GM23338 (cell line): ENCODE measurements at regions not wholly inside any gene's neighbourhood (a gene's known extent, or its start where the extent isn't known, plus 50 kb on each side); places are given as distances from the start of the nearest gene placed in this dataset.

Experiments used
- ATAC-seq: fragments of 200-7000 bp; cut with Tn5 transposase; 3 replicates; pipeline ENCODE4 v1.9.1; 2020
- DNase-seq: peaks from one replicate; pipeline ENCODE4 v3.0.0-alpha.2; 2015; ENCODE audit warnings: low spot score
- H2AFZ ChIP-seq: fragments of 200-600 bp; sonication (generic); 2 replicates; pipeline ENCODE4 v1.8.0; 2016; ENCODE audit warnings: antibody characterized with exemption, mild to moderate bottlenecking, moderate library complexity
- H3F3A ChIP-seq: fragments of 200-600 bp; sonication (generic); replicated peaks from 2 replicates; pipeline ENCODE4 v1.8.0; 2017; ENCODE audit warnings: antibody characterized with exemption, mixed run types, low read depth
- H3K27ac ChIP-seq: fragments of 200-600 bp; sonication (generic); 2 replicates; pipeline ENCODE4 v1.6.1; 2016; ENCODE audit warnings: low read depth
- H3K27me3 ChIP-seq: fragments of 200-600 bp; sonication (generic); 2 replicates; pipeline ENCODE4 v1.8.0; 2016; ENCODE audit warnings: mild to moderate bottlenecking, mixed run types, moderate library complexity; ENCODE audit not compliant: insufficient read depth
- H3K36me3 ChIP-seq: fragments of 200-600 bp; sonication (generic); 2 replicates; pipeline ENCODE4 v1.8.0; 2016; ENCODE audit warnings: mild to moderate bottlenecking; ENCODE audit not compliant: insufficient read depth
- H3K4me1 ChIP-seq: fragments of 200-600 bp; sonication (generic); 2 replicates; pipeline ENCODE4 v1.8.0; 2016; ENCODE audit warnings: mild to moderate bottlenecking, moderate library complexity; ENCODE audit not compliant: insufficient read depth
- H3K4me2 ChIP-seq: fragments of 200-600 bp; sonication (generic); 2 replicates; pipeline ENCODE4 v1.7.1; 2017; ENCODE audit warnings: mixed run types
- H3K4me3 ChIP-seq: fragments of 200-600 bp; sonication (generic); 2 replicates; pipeline ENCODE4 v1.6.1; 2016; ENCODE audit warnings: mixed run types
- H3K79me2 ChIP-seq: fragments of 200-600 bp; sonication (generic); replicated peaks from 2 replicates; pipeline ENCODE4 v1.8.0; 2017; ENCODE audit warnings: mild to moderate bottlenecking; ENCODE audit not compliant: insufficient read depth
- H3K9me2 ChIP-seq: fragments of 200-600 bp; sonication (generic); 2 replicates; pipeline ENCODE4 v1.8.0; 2017; ENCODE audit not compliant: insufficient read depth
- H4K20me1 ChIP-seq: fragments of 200-600 bp; sonication (generic); replicated peaks from 2 replicates; pipeline ENCODE4 v1.8.0; 2017; ENCODE audit warnings: mild to moderate bottlenecking; ENCODE audit not compliant: insufficient read depth
- H3K27ac Mint-ChIP-seq: 2 replicates; pipeline ENCODE4 v1.8.0; 2020; ENCODE audit warnings: inconsistent platforms, mild to moderate bottlenecking, moderate library complexity, mixed read lengths
- H3K27me3 Mint-ChIP-seq: 3 replicates; pipeline ENCODE4 v1.8.0; 2022; ENCODE audit warnings: low read depth, mild to moderate bottlenecking, moderate library complexity, mixed read lengths, inconsistent platforms; ENCODE audit not compliant: insufficient read depth, poor library complexity
- H3K36me3 Mint-ChIP-seq: 3 replicates; pipeline ENCODE4 v1.8.0; 2021; ENCODE audit warnings: low read depth, mild to moderate bottlenecking, inconsistent platforms, moderate library complexity, mixed read lengths
- H3K4me1 Mint-ChIP-seq: 3 replicates; pipeline ENCODE4 v1.8.0; 2020; ENCODE audit warnings: mild to moderate bottlenecking, inconsistent platforms, mixed read lengths
- H3K4me3 Mint-ChIP-seq: 3 replicates; pipeline ENCODE4 v1.8.0; 2021; ENCODE audit warnings: moderate library complexity, mild to moderate bottlenecking, inconsistent platforms, mixed read lengths
- H3K9me3 Mint-ChIP-seq: 3 replicates; pipeline ENCODE4 v1.8.0; 2020; ENCODE audit warnings: moderate library complexity, mild to moderate bottlenecking, inconsistent platforms, mixed read lengths
- EZH2 ChIP-seq: fragments of 200-600 bp; sonication (generic); IDR thresholded peaks from one replicate; pipeline ENCODE4 v1.8.0; 2017; ENCODE audit warnings: antibody characterized with exemption, mild to moderate bottlenecking, low read depth; ENCODE audit not compliant: unreplicated experiment
- EZH2phosphoT487 ChIP-seq: fragments of 200-600 bp; sonication (generic); IDR thresholded peaks from one replicate; pipeline ENCODE4 v1.8.1; 2018; ENCODE audit warnings: antibody characterized with exemption; ENCODE audit not compliant: unreplicated experiment
- JUNB ChIP-seq: IDR thresholded peaks from one replicate; pipeline ENCODE4 v1.6.1; 2016; ENCODE audit warnings: antibody characterized with exemption; ENCODE audit not compliant: unreplicated experiment
- NANOG ChIP-seq: IDR thresholded peaks from 2 replicates; pipeline ENCODE4 v1.6.1; 2016; ENCODE audit warnings: antibody characterized with exemption, borderline replicate concordance
- POLR2AphosphoS5 ChIP-seq: IDR thresholded peaks from 2 replicates; pipeline ENCODE4 v1.6.1; 2016; ENCODE audit warnings: antibody characterized with exemption, low read depth
- REST ChIP-seq: IDR thresholded peaks from one replicate; pipeline ENCODE4 v1.6.1; 2018; ENCODE audit warnings: antibody characterized with exemption; ENCODE audit not compliant: unreplicated experiment
- STAT1 ChIP-seq: IDR thresholded peaks from one replicate; pipeline ENCODE4 v1.6.1; 2016; ENCODE audit warnings: antibody characterized with exemption; ENCODE audit not compliant: unreplicated experiment
- ZNF114 ChIP-seq: fragments of 250-450 bp; sonication (Bioruptor Pico); IDR thresholded peaks from 2 replicates; pipeline ENCODE4 v1.5.0; 2020; ENCODE audit warnings: mild to moderate bottlenecking, moderate library complexity
- ZNF331 ChIP-seq: fragments of 250-450 bp; sonication (Bioruptor Pico); IDR thresholded peaks from 2 replicates; pipeline ENCODE4 v1.5.0; 2020; ENCODE audit warnings: low read depth, mild to moderate bottlenecking, moderate library complexity
- TF ChIP-seq, protein P1 (sequence below): fragments of 250-450 bp; sonication (Bioruptor Pico); IDR thresholded peaks from 2 replicates; pipeline ENCODE4 v1.5.0; 2020; ENCODE audit warnings: mild to moderate bottlenecking, moderate library complexity
- TF ChIP-seq, protein P2 (sequence below), 2 experiments: fragments of 200-600 bp in 1 of 2; sonication (generic) in 1 of 2; conservative IDR thresholded peaks; 2 replicates each; pipeline versions ENCODE4 v1.5.1 to v1.6.1; 2016 to 2017; ENCODE audit warnings: antibody characterized with exemption in 2 of 2, low read depth in 2 of 2, mild to moderate bottlenecking in 2 of 2, moderate library complexity in 1 of 2

GRCh38 chr14:98371141-98371540 is 900.9 kb downstream of the BCL11B start (continued):
- TF ChIP-seq, protein P1, sequence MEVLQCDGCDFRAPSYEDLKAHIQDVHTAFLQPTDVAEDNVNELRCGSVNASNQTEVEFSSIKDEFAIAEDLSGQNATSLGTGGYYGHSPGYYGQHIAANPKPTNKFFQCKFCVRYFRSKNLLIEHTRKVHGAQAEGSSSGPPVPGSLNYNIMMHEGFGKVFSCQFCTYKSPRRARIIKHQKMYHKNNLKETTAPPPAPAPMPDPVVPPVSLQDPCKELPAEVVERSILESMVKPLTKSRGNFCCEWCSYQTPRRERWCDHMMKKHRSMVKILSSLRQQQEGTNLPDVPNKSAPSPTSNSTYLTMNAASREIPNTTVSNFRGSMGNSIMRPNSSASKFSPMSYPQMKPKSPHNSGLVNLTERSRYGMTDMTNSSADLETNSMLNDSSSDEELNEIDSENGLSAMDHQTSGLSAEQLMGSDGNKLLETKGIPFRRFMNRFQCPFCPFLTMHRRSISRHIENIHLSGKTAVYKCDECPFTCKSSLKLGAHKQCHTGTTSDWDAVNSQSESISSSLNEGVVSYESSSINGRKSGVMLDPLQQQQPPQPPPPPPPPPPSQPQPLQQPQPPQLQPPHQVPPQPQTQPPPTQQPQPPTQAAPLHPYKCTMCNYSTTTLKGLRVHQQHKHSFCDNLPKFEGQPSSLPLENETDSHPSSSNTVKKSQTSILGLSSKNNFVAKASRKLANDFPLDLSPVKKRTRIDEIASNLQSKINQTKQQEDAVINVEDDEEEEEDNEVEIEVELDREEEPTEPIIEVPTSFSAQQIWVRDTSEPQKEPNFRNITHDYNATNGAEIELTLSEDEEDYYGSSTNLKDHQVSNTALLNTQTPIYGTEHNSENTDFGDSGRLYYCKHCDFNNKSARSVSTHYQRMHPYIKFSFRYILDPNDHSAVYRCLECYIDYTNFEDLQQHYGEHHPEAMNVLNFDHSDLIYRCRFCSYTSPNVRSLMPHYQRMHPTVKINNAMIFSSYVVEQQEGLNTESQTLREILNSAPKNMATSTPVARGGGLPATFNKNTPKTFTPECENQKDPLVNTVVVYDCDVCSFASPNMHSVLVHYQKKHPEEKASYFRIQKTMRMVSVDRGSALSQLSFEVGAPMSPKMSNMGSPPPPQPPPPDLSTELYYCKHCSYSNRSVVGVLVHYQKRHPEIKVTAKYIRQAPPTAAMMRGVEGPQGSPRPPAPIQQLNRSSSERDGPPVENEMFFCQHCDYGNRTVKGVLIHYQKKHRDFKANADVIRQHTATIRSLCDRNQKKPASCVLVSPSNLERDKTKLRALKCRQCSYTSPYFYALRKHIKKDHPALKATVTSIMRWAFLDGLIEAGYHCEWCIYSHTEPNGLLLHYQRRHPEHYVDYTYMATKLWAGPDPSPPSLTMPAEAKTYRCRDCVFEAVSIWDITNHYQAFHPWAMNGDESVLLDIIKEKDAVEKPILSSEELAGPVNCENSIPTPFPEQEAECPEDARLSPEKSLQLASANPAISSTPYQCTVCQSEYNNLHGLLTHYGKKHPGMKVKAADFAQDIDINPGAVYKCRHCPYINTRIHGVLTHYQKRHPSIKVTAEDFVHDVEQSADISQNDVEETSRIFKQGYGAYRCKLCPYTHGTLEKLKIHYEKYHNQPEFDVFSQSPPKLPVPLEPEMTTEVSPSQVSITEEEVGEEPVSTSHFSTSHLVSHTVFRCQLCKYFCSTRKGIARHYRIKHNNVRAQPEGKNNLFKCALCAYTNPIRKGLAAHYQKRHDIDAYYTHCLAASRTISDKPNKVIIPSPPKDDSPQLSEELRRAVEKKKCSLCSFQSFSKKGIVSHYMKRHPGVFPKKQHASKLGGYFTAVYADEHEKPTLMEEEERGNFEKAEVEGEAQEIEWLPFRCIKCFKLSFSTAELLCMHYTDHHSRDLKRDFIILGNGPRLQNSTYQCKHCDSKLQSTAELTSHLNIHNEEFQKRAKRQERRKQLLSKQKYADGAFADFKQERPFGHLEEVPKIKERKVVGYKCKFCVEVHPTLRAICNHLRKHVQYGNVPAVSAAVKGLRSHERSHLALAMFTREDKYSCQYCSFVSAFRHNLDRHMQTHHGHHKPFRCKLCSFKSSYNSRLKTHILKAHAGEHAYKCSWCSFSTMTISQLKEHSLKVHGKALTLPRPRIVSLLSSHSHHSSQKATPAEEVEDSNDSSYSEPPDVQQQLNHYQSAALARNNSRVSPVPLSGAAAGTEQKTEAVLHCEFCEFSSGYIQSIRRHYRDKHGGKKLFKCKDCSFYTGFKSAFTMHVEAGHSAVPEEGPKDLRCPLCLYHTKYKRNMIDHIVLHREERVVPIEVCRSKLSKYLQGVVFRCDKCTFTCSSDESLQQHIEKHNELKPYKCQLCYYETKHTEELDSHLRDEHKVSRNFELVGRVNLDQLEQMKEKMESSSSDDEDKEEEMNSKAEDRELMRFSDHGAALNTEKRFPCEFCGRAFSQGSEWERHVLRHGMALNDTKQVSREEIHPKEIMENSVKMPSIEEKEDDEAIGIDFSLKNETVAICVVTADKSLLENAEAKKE (CRISPR knock-in tag) = no peak
- TF ChIP-seq NANOG (no peak), EZH2phosphoT487 (no peak), POLR2AphosphoS5 (no peak)

DNA sequence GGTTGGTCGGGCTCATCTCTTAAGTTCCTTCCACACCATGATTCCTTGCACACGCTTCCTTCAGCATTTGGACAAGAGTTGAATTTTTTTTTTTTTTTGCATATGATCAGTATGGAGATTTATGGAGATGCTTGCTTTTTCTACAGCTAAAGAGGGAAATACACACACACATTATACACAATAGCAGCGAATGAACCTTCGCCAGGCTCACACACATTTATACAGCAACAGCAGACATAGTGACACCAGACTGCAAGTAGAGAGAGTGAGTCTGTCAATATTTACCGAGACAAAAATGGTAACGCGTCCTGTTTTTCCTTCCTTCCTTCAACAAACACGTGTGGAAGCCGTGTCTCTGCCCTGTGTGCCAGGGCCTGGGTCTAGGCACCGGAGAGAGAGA is 897.9 kb downstream of the BCL11B start:
- Mint-ChIP-seq H3K4me1 (peaks cover 4% of the 10 kb centered on the region; the same call in 1 of the 3 replicates), H3K9me3 (peaks cover 5% of the 10 kb centered on the region; the same call in 2 of the 3 replicates), H3K36me3 (no peaks in the 10 kb centered on the region; the same call in 2 of the 3 replicates), H3K4me3 (no peak overlapping the region), H3K27ac (no peak overlapping the region), H3K27me3 (peaks cover 4% of the 10 kb centered on the region)
- no peaks in the 10 kb centered on the region for H3K79me2 ChIP-seq
- no peak overlapping the region for H3K27ac ChIP-seq
- ATAC-seq = no peak
- no peak for DNase-seq
- no peak overlapping the region for H3K4me2 ChIP-seq
- 0 out of 2 replicates have a peak, but pooled peaks cover 4% of the 10 kb centered on the region for H3K9me2 ChIP-seq
- no peaks in the 10 kb centered on the region for H3K4me1 ChIP-seq
- no peaks in the 10 kb centered on the region for H3K27me3 ChIP-seq
- no peak overlapping the region for H2AFZ ChIP-seq
- no peaks in the 10 kb centered on the region for H3K36me3 ChIP-seq
- no peaks in the 10 kb centered on the region for H4K20me1 ChIP-seq
- H3F3A ChIP-seq = no peaks in the 10 kb centered on the region
- H3K4me3 ChIP-seq = no peak overlapping the region
- TF ChIP-seq JUNB (no peak), ZNF331 (CRISPR knock-in tag) (no peak), ZNF114 (CRISPR knock-in tag) (no peak), NANOG (no peak), STAT1 (no peak), POLR2AphosphoS5 (no peak), EZH2 (no peak), REST (no peak), EZH2phosphoT487 (no peak)
- TF ChIP-seq, protein P2, sequence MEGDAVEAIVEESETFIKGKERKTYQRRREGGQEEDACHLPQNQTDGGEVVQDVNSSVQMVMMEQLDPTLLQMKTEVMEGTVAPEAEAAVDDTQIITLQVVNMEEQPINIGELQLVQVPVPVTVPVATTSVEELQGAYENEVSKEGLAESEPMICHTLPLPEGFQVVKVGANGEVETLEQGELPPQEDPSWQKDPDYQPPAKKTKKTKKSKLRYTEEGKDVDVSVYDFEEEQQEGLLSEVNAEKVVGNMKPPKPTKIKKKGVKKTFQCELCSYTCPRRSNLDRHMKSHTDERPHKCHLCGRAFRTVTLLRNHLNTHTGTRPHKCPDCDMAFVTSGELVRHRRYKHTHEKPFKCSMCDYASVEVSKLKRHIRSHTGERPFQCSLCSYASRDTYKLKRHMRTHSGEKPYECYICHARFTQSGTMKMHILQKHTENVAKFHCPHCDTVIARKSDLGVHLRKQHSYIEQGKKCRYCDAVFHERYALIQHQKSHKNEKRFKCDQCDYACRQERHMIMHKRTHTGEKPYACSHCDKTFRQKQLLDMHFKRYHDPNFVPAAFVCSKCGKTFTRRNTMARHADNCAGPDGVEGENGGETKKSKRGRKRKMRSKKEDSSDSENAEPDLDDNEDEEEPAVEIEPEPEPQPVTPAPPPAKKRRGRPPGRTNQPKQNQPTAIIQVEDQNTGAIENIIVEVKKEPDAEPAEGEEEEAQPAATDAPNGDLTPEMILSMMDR (conservative IDR thresholded peaks at IDR 0.05; ENCODE audit: low read depth in 2 of 2) = no peak
